ENCODE measurements at regions not wholly inside any gene's neighbourhood (a gene's known extent, or its start where the extent isn't known, plus 50 kb on each side); places are given as distances from the start of the nearest gene placed in this dataset.

GRCh38 chr14:87497301-87497700 is 495.7 kb downstream of the GALC start:
- no peak for DNase-seq

- DNase-seq = no peak
These were observed 499.0 kb downstream of the GALC start for GRCh38 chr14:87494010-87494409.

GRCh38 chr14:87492561-87492960 is 500.4 kb downstream of the GALC start:
- no peak for DNase-seq

GRCh38 chr14:87491816-87492215 is 501.2 kb downstream of the GALC start:
- DNase-seq = no peak

GRCh38 chr14:87489196-87489819 is 503.7 kb downstream of the GALC start:
- no peak for DNase-seq

- no peak for DNase-seq
These were observed 509.4 kb downstream of the GALC start for GRCh38 chr14:87483271-87484260.

GRCh38 chr14:87468531-87468930 is 524.5 kb downstream of the GALC start:
- no peak for DNase-seq

GRCh38 chr14:87467578-87467977 is 525.4 kb downstream of the GALC start:
- DNase-seq = no peak

GRCh38 chr14:87465770-87466169 is 527.2 kb downstream of the GALC start:
- no peak for DNase-seq

- no peak for DNase-seq
These were observed 531.3 kb downstream of the GALC start for GRCh38 chr14:87461704-87462103.

GRCh38 chr14:87457720-87458119 is 535.3 kb downstream of the GALC start:
- DNase-seq = no peak

GRCh38 chr14:87450193-87450592 is 542.8 kb downstream of the GALC start:
- DNase-seq = no peak

- no peak for DNase-seq
These were observed 544.0 kb downstream of the GALC start for GRCh38 chr14:87449016-87449415.

GRCh38 chr14:87443787-87444186 is 549.2 kb downstream of the GALC start:
- no peak for DNase-seq

GRCh38 chr14:87443039-87443438 is 549.9 kb downstream of the GALC start:
- DNase-seq = no peak

GRCh38 chr14:87437158-87437557 is 555.8 kb downstream of the GALC start:
- no peak for DNase-seq

- DNase-seq = no peak
These were observed 558.3 kb downstream of the GALC start for GRCh38 chr14:87434680-87435079.

GRCh38 chr14:87434011-87434410 is 559.0 kb downstream of the GALC start:
- no peak for DNase-seq

GRCh38 chr14:87432698-87433097 is 560.3 kb downstream of the GALC start:
- no peak for DNase-seq

GRCh38 chr14:87430810-87431209 is 562.2 kb downstream of the GALC start:
- DNase-seq = no peak

GRCh38 chr14:87430214-87430613 is 562.8 kb downstream of the GALC start:
- no peak for DNase-seq

GRCh38 chr14:87419925-87420324 is 573.1 kb downstream of the GALC start:
- DNase-seq = no peak

- DNase-seq = no peak
These were observed 581.6 kb downstream of the GALC start for GRCh38 chr14:87411370-87411769.

- no peak for DNase-seq
These were observed 583.6 kb downstream of the GALC start for GRCh38 chr14:87409393-87409792.

All from activated T-cell treated with anti-CD3 and anti-CD28 coated beads, Interleukin-2, amount 50 U/mL, for 48 hours (primary cell).